HFFc6 (cell line): ENCODE measurements at regions not wholly inside any gene's neighbourhood (a gene's known extent, or its start where the extent isn't known, plus 50 kb on each side); places are given as distances from the start of the nearest gene placed in this dataset.

Source experiments
- DNase-seq: peaks from one replicate; pipeline ENCODE4 v3.0.0-alpha.2; 2018
- H3K27ac Mint-ChIP-seq: 2 replicates; pipeline ENCODE4 v1.8.0; 2020; ENCODE audit warnings: mild to moderate bottlenecking, mixed read lengths
- H3K27me3 Mint-ChIP-seq: 2 replicates; pipeline ENCODE4 v1.8.0; 2021; ENCODE audit warnings: mild to moderate bottlenecking, moderate library complexity, mixed read lengths; ENCODE audit not compliant: insufficient read depth
- H3K36me3 Mint-ChIP-seq: 2 replicates; pipeline ENCODE4 v1.8.0; 2021; ENCODE audit warnings: low read depth, mixed read lengths
- H3K4me1 Mint-ChIP-seq: 2 replicates; pipeline ENCODE4 v1.8.0; 2020; ENCODE audit warnings: low read depth, mixed read lengths
- H3K4me3 Mint-ChIP-seq: 2 replicates; pipeline ENCODE4 v1.8.0; 2020; ENCODE audit warnings: mild to moderate bottlenecking, moderate library complexity, mixed read lengths
- H3K9me3 Mint-ChIP-seq: 2 replicates; pipeline ENCODE4 v1.8.0; 2020; ENCODE audit warnings: mild to moderate bottlenecking, mixed read lengths
- CTCF ChIP-seq: fragments of 200-600 bp; sonication (generic); IDR thresholded peaks from 2 replicates; pipeline ENCODE4 v1.5.0; 2021; ENCODE audit warnings: antibody characterized with exemption, mild to moderate bottlenecking

GRCh38 chr11:79960461-79960860 is 519.6 kb upstream of the TENM4 start:
- Mint-ChIP-seq H3K9me3 (peaks cover 18% of the 10 kb centered on the region), H3K27ac (no peak overlapping the region), H3K36me3 (no peaks in the 10 kb centered on the region), H3K4me1 (no peaks in the 10 kb centered on the region), H3K27me3 (peaks cover 2% of the 10 kb centered on the region), H3K4me3 (no peak overlapping the region)
- DNase-seq, result no peak
- TF ChIP-seq CTCF, result no peak

GRCh38 chr11:79959318-79959717 is 518.5 kb upstream of the TENM4 start:
- Mint-ChIP-seq H3K27me3 (peaks cover 2% of the 10 kb centered on the region), H3K4me3 (no peak overlapping the region), H3K9me3 (peaks cover 18% of the 10 kb centered on the region), H3K36me3 (no peaks in the 10 kb centered on the region), H3K4me1 (no peaks in the 10 kb centered on the region), H3K27ac (no peak overlapping the region)
- no peak for DNase-seq
- TF ChIP-seq CTCF, result no peak

- H3K9me3 Mint-ChIP-seq, result peaks cover 18% of the 10 kb centered on the region
- TF ChIP-seq CTCF, result no peak
- no peak overlapping the region for H3K4me3 Mint-ChIP-seq
Observed at GRCh38 chr11:79957702-79958101, 516.9 kb upstream of the TENM4 start.

DNA sequence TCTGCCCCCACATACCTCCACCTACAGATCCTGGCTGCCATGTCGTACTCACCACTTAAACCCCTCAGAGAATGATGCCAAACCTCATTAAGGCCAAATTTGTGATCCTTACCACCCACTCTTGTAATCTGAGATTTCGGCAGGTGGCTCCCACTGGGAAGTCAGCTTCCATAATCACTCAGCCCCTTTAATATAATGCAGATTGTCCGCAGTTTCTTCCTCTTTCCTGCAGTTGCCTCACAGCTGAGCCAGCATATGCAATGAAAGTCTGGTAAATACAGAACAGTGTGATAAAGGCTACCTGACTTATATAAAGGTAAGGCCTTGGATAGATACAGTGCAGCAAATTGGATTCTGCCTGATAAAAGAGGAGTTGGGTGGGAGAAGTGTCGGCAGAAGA is 515.2 kb upstream of the TENM4 start:
- Mint-ChIP-seq H3K4me1 (no peaks in the 10 kb centered on the region), H3K4me3 (no peak overlapping the region), H3K27ac (no peak overlapping the region), H3K36me3 (no peaks in the 10 kb centered on the region), H3K9me3 (peaks cover 18% of the 10 kb centered on the region), H3K27me3 (peaks cover 3% of the 10 kb centered on the region)
- no peak for TF ChIP-seq CTCF
- no peak for DNase-seq

More at GRCh38 chr11:79957702-79958101, 516.9 kb upstream of the TENM4 start:
- H3K27ac Mint-ChIP-seq, result no peak overlapping the region
- H3K36me3 Mint-ChIP-seq, result no peaks in the 10 kb centered on the region
- H3K27me3 Mint-ChIP-seq, result peaks cover 3% of the 10 kb centered on the region
- H3K4me1 Mint-ChIP-seq, result no peaks in the 10 kb centered on the region
- DNase-seq, result no peak

DNA sequence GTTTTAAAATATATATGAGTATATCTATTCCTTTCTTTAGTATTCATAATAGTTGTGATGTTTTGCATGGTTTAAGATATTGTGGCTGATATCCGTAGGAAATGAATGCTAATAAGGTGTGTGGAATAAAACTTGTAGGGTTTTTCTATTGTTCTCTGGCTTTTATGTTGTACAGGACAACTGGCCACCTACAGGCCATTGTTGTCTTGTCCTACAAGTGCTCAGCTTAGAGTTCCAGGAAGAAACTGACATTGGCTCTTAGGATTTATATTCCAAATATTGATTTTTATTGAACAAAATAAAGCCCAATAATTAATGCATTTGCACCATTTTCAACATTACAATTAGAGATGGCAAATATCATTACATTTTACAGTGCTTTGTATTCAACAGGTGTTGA is 512.8 kb upstream of the TENM4 start:
- no peak overlapping the region for H3K27ac Mint-ChIP-seq
- DNase-seq, result no peak
- peaks cover 6% of the 10 kb centered on the region for H3K9me3 Mint-ChIP-seq
- peak; percentile 30; the same call in 1 of the 2 replicates for TF ChIP-seq CTCF
- no peak overlapping the region for H3K4me3 Mint-ChIP-seq
- H3K36me3 Mint-ChIP-seq, result no peaks in the 10 kb centered on the region
- no peaks in the 10 kb centered on the region for H3K4me1 Mint-ChIP-seq
- peaks cover 3% of the 10 kb centered on the region for H3K27me3 Mint-ChIP-seq

GRCh38 chr11:79950741-79951140 is 509.9 kb upstream of the TENM4 start:
- Mint-ChIP-seq H3K4me1 (no peaks in the 10 kb centered on the region), H3K36me3 (no peaks in the 10 kb centered on the region), H3K9me3 (no peaks in the 10 kb centered on the region), H3K27me3 (peaks cover 12% of the 10 kb centered on the region; the same call in 1 of the 2 replicates), H3K4me3 (no peak overlapping the region), H3K27ac (no peak overlapping the region)
- no peak for TF ChIP-seq CTCF
- no peak for DNase-seq
